HepG2 (cell line): ENCODE measurements at regions not wholly inside any gene's neighbourhood (a gene's known extent, or its start where the extent isn't known, plus 50 kb on each side); places are given as distances from the start of the nearest gene placed in this dataset.

ENCODE experiments used
- ATAC-seq: fragments of 200-7000 bp; cut with Tn5 transposase; 3 replicates; pipeline ENCODE4 v1.9.1; 2020; ENCODE audit warnings: mild to moderate bottlenecking, moderate library complexity
- BruUV-seq: library from RNA; stranded (reverse); fragments of 400-500 nt; replicated peaks from 2 replicates; lab custom pipeline; 2021; lab: Mats Ljungman, UMichigan
- CTCF ChIA-PET: fragments of 300-600 bp; formaldehyde crosslinking; extraction: SDS; loops from one replicate; lab custom pipeline; 2021; ENCODE audit warnings: low total read pairs, inconsistent platforms, low intra/inter-chr PET ratio; lab: Yijun Ruan, JAX
- POLR2A ChIA-PET: fragments of 350-600 bp; sonication (Branson Sonifier 250); formaldehyde crosslinking; loops from one replicate; lab custom pipeline; 2020; ENCODE audit warnings: antibody characterized with exemption, inconsistent platforms; lab: Yijun Ruan, JAX
- DNase-seq: peaks from one replicate; pipeline ENCODE4 v3.0.0-alpha.2; 2015; ENCODE audit warnings: low spot score
- FAIRE-seq: peaks from 3 replicates; lab custom pipeline; 2011; peaks lifted over from hg19 to GRCh38; lab: Jason Lieb, UNC
- H2AFZ ChIP-seq: one replicate; pipeline ENCODE4 v1.6.1; 2011; ENCODE audit warnings: low read length, inconsistent platforms
- H3K27ac ChIP-seq: fragments of 300-600 bp; 3 replicates; pipeline ENCODE4 v1.8.0; 2011; ENCODE audit warnings: mixed run types, mild to moderate bottlenecking, mixed read lengths, low read length, inconsistent platforms; ENCODE audit not compliant: insufficient read depth; ENCODE audit errors: extremely low read length
- H3K27me3 ChIP-seq, 2 experiments: fragments of 200-600 bp in 1 of 2; 2 replicates in 1 of 2; 3 replicates in 1 of 2; pipeline versions ENCODE4 v1.6.0 to v1.8.0; 2011; ENCODE audit warnings: low read length in 2 of 2, mild to moderate bottlenecking in 2 of 2, moderate library complexity in 2 of 2, inconsistent platforms in 1 of 2; ENCODE audit not compliant: insufficient read depth in 2 of 2, control insufficient read depth in 1 of 2
- H3K36me3 ChIP-seq, 2 experiments: fragments of 200-600 bp in 1 of 2; replicated peaks in 1 of 2; 2 replicates in 1 of 2; 3 replicates in 1 of 2; pipeline versions ENCODE4 v1.5.1 to v1.8.0; 2011; ENCODE audit warnings: low read length in 2 of 2, inconsistent platforms in 1 of 2; ENCODE audit not compliant: insufficient read depth in 2 of 2, control insufficient read depth in 1 of 2
- H3K4me1 ChIP-seq: 2 replicates; pipeline ENCODE4 v1.5.1; 2012; ENCODE audit warnings: low read length, inconsistent platforms; ENCODE audit not compliant: insufficient read depth
- H3K4me2 ChIP-seq: 2 replicates; pipeline ENCODE4 v1.6.0; 2011; ENCODE audit warnings: low read depth, low read length, inconsistent platforms
- H3K4me3 ChIP-seq, 3 experiments: fragments of 200-600 bp in 1 of 3; sonication (generic), shearing (Covaris generic) in 1 of 3; replicated peaks in 1 of 3; 2 replicates each; pipeline ENCODE4 v1.5.1; 2011 to 2016; ENCODE audit warnings: low read length in 3 of 3, inconsistent platforms in 2 of 3, low read depth in 2 of 3, mild to moderate bottlenecking in 2 of 3, control low read depth in 1 of 3, mixed read lengths in 1 of 3; ENCODE audit not compliant: insufficient read depth in 1 of 3
- H3K79me2 ChIP-seq: one replicate; pipeline ENCODE4 v1.6.1; 2011; ENCODE audit warnings: low read length, inconsistent platforms; ENCODE audit not compliant: insufficient read depth
- H3K9ac ChIP-seq: 2 replicates; pipeline ENCODE4 v1.6.0; 2011; ENCODE audit warnings: mild to moderate bottlenecking, low read depth, low read length, inconsistent platforms; ENCODE audit not compliant: insufficient read depth
- H3K9me3 ChIP-seq: 2 replicates; pipeline ENCODE4 v1.5.1; 2012; ENCODE audit warnings: mild to moderate bottlenecking, low read length
- H4K20me1 ChIP-seq: 2 replicates; pipeline ENCODE4 v1.6.0; 2011; ENCODE audit warnings: inconsistent platforms, mild to moderate bottlenecking, low read length, moderate library complexity; ENCODE audit not compliant: insufficient read depth
- KLF12 ChIP-seq: sonication (generic); formaldehyde crosslinking; IDR thresholded peaks from 2 replicates; pipeline ENCODE4 v1.4.0; 2020; ENCODE audit warnings: missing genetic modification reagents, borderline replicate concordance
- MAF1 ChIP-seq: sonication (generic); formaldehyde crosslinking; IDR thresholded peaks from 2 replicates; pipeline ENCODE4 v1.5.0; 2020; ENCODE audit warnings: missing genetic modification reagents, borderline replicate concordance
- MAFG ChIP-seq: sonication (generic); formaldehyde crosslinking; IDR thresholded peaks from 2 replicates; pipeline ENCODE4 v1.5.1; 2020; ENCODE audit warnings: mild to moderate bottlenecking, missing genetic modification reagents
- PHF21A ChIP-seq: sonication (generic); formaldehyde crosslinking; IDR thresholded peaks from 2 replicates; pipeline ENCODE4 v1.5.0; 2020; ENCODE audit warnings: mild to moderate bottlenecking, missing genetic modification reagents
- ZFP1 ChIP-seq: IDR thresholded peaks from 2 replicates; pipeline ENCODE4 v1.6.1; 2016
- ZNF232 ChIP-seq: sonication (generic); formaldehyde crosslinking; IDR thresholded peaks from 2 replicates; pipeline ENCODE4 v1.4.0; 2020; ENCODE audit warnings: missing genetic modification reagents, borderline replicate concordance
- ZNF30 ChIP-seq: sonication (generic); formaldehyde crosslinking; IDR thresholded peaks from 2 replicates; pipeline ENCODE4 v1.5.0; 2020; ENCODE audit warnings: mild to moderate bottlenecking, missing genetic modification reagents
- ZNF619 ChIP-seq: sonication (generic); formaldehyde crosslinking; IDR thresholded peaks from 2 replicates; pipeline ENCODE4 v1.4.0; 2020; ENCODE audit warnings: mild to moderate bottlenecking, missing genetic modification reagents
- ZNF720 ChIP-seq: sonication (generic); formaldehyde crosslinking; IDR thresholded peaks from 2 replicates; pipeline ENCODE4 v1.4.0; 2020; ENCODE audit warnings: missing genetic modification reagents
- ZSCAN30 ChIP-seq: sonication (generic); formaldehyde crosslinking; IDR thresholded peaks from 2 replicates; pipeline ENCODE4 v1.5.0; 2020; ENCODE audit warnings: mild to moderate bottlenecking, missing genetic modification reagents
- WGBS: methylation state at CpG from one replicate; pipeline ENCODE4 v1.1.6; 2017; ENCODE audit warnings: low lambda C conversion rate; 5-methylcytosine and 5-hydroxymethylcytosine counted together
- in situ Hi-C: cut with HindIII; loops from 2 replicates; pipeline ENCODE4 v1.10.0; 2017; ENCODE audit warnings: low pct_unique_long_range_greater_than_20kb; ENCODE audit not compliant: extremely low pct_ligation_motif_present
- intact Hi-C: fragments of 100-400 bp; cut with micrococcal nuclease; formaldehyde crosslinking; loops from one replicate; pipeline ENCODE4 v1.10.0; 2022; ENCODE audit not compliant: unreplicated experiment
- TF ChIP-seq, protein P1 (sequence below): sonication (generic); formaldehyde crosslinking; IDR thresholded peaks from 2 replicates; pipeline ENCODE4 v1.9.0; 2021; ENCODE audit warnings: missing genetic modification reagents, mild to moderate bottlenecking, borderline replicate concordance
- TF ChIP-seq, protein P2 (sequence below): IDR thresholded peaks from 2 replicates; pipeline ENCODE4 v1.6.1; 2016; ENCODE audit warnings: missing genetic modification reagents, missing compliant biosample characterization
- TF ChIP-seq, protein P3 (sequence below): sonication (generic); formaldehyde crosslinking; IDR thresholded peaks from 2 replicates; pipeline ENCODE4 v1.8.0; 2022; ENCODE audit warnings: low read depth, missing genetic modification reagents
- TF ChIP-seq, protein P4 (sequence below): sonication (generic); formaldehyde crosslinking; IDR thresholded peaks from 2 replicates; pipeline ENCODE4 v1.8.0; 2022; ENCODE audit warnings: mild to moderate bottlenecking, missing genetic modification reagents; ENCODE audit not compliant: insufficient replicate concordance

DNA sequence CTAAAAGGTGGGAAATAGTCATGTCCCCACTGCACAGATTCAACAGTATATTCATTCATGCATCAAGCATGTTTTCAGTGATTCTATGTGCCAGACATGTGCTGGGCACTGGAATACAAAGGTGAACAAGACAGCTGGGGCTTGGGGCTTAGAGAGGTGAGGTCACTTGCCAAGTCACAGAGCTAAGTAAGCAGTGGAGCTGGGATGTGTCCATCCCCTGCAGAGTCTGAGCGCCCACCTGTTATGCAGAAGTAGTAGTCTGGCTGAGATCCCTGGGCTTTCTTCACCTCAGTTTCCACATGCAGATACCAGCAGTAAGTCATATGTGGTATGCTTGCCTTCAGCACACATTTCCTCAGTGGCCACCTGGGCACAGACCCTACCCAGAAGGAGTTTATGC, 263.8 kb downstream of the DHX35 start:
- H3K27ac ChIP-seq = no peak overlapping the region
- intact Hi-C loops = no loop called here
- POLR2A ChIA-PET = no interaction called here
- H3K4me3 ChIP-seq = no peak overlapping the region
- no peaks in the 10 kb centered on the region for H3K4me1 ChIP-seq
- H3K79me2 ChIP-seq = no peaks in the 10 kb centered on the region
- in situ Hi-C loops = no loop called here
- H2AFZ ChIP-seq = no peak overlapping the region
- H3K9ac ChIP-seq = no peak overlapping the region
- BruUV-seq = no TSS peak
- no peaks in the 10 kb centered on the region for H4K20me1 ChIP-seq
- ATAC-seq (no peak), FAIRE-seq (no peak), DNase-seq (no peak)
- no peaks in the 10 kb centered on the region for H3K27me3 ChIP-seq
- no peak overlapping the region for H3K4me2 ChIP-seq
- H3K36me3 ChIP-seq = no peaks in the 10 kb centered on the region
- CTCF ChIA-PET = no interaction called here
- WGBS = 0% methylated on average over 1 of the region's 1 CpG
- no peaks in the 10 kb centered on the region for H3K9me3 ChIP-seq
- TF ChIP-seq ZNF720 (CRISPR knock-in tag) (no peak), ZSCAN30 (CRISPR knock-in tag) (no peak), KLF12 (no peak), ZNF619 (CRISPR knock-in tag) (no peak), ZNF30 (CRISPR knock-in tag) (no peak), ZNF232 (CRISPR knock-in tag) (no peak), MAFG (CRISPR knock-in tag) (no peak), PHF21A (CRISPR knock-in tag) (no peak), MAF1 (CRISPR knock-in tag) (no peak), ZFP1 (CRISPR knock-in tag) (no peak)
- TF ChIP-seq, protein P1, sequence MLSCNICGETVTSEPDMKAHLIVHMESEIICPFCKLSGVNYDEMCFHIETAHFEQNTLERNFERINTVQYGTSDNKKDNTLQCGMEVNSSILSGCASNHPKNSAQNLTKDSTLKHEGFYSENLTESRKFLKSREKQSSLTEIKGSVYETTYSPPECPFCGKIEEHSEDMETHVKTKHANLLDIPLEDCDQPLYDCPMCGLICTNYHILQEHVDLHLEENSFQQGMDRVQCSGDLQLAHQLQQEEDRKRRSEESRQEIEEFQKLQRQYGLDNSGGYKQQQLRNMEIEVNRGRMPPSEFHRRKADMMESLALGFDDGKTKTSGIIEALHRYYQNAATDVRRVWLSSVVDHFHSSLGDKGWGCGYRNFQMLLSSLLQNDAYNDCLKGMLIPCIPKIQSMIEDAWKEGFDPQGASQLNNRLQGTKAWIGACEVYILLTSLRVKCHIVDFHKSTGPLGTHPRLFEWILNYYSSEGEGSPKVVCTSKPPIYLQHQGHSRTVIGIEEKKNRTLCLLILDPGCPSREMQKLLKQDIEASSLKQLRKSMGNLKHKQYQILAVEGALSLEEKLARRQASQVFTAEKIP (CRISPR knock-in tag) = no peak
- TF ChIP-seq, protein P2, sequence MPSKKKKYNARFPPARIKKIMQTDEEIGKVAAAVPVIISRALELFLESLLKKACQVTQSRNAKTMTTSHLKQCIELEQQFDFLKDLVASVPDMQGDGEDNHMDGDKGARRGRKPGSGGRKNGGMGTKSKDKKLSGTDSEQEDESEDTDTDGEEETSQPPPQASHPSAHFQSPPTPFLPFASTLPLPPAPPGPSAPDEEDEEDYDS (CRISPR knock-in tag) = no peak
- TF ChIP-seq, protein P3, sequence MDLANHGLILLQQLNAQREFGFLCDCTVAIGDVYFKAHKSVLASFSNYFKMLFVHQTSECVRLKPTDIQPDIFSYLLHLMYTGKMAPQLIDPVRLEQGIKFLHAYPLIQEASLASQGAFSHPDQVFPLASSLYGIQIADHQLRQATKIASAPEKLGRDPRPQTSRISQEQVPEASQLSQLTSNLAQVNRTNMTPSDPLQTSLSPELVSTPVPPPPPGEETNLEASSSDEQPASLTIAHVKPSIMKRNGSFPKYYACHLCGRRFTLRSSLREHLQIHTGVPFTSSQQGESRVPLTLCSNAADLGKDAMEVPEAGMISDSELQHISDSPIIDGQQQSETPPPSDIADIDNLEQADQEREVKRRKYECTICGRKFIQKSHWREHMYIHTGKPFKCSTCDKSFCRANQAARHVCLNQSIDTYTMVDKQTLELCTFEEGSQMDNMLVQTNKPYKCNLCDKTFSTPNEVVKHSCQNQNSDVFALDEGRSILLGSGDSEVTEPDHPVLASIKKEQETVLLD (CRISPR knock-in tag) = no peak
- TF ChIP-seq, protein P4, sequence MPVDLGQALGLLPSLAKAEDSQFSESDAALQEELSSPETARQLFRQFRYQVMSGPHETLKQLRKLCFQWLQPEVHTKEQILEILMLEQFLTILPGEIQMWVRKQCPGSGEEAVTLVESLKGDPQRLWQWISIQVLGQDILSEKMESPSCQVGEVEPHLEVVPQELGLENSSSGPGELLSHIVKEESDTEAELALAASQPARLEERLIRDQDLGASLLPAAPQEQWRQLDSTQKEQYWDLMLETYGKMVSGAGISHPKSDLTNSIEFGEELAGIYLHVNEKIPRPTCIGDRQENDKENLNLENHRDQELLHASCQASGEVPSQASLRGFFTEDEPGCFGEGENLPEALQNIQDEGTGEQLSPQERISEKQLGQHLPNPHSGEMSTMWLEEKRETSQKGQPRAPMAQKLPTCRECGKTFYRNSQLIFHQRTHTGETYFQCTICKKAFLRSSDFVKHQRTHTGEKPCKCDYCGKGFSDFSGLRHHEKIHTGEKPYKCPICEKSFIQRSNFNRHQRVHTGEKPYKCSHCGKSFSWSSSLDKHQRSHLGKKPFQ (CRISPR knock-in tag) = no peak
